HCT116 (cell line): ENCODE measurements at regions not wholly inside any gene's neighbourhood (a gene's known extent, or its start where the extent isn't known, plus 50 kb on each side); places are given as distances from the start of the nearest gene placed in this dataset.

ENCODE experiments used
- ATAC-seq: fragments of 200-7000 bp; cut with Tn5 transposase; 2 replicates; pipeline ENCODE4 v1.9.1; 2020; ENCODE audit warnings: mild to moderate bottlenecking, moderate library complexity
- BruUV-seq: library from RNA; stranded (reverse); fragments of 400-500 nt; replicated peaks from 2 replicates; lab custom pipeline; 2021; lab: Mats Ljungman, UMichigan
- CTCF ChIA-PET: fragments of 300-600 bp; sonication (Branson Sonifier 250); formaldehyde crosslinking; loops from one replicate; lab custom pipeline; 2021; ENCODE audit warnings: antibody characterized with exemption; lab: Charles Lee
- POLR2A ChIA-PET: fragments of 300-600, 350-600 bp; sonication (Branson Sonifier 250); formaldehyde crosslinking; loops from one replicate; lab custom pipeline; 2021; ENCODE audit warnings: antibody characterized with exemption; lab: Charles Lee
- RAD21 ChIA-PET, 2 experiments: fragments of 300-600 bp; sonication (Branson Sonifier 250); formaldehyde crosslinking; loops; one replicate each; lab custom pipeline; 2023; ENCODE audit warnings: low total read pairs in 2 of 2; ENCODE audit not compliant: uncharacterized antibody in 2 of 2, unreplicated experiment in 2 of 2, low non-redundant PET in 1 of 2; lab: Charles Lee
- DNase-seq: peaks from one replicate; pipeline ENCODE4 v3.0.0-alpha.2; 2010; ENCODE audit warnings: low read depth, low spot score
- H2AFZ ChIP-seq: fragments of 200-600 bp; shearing (Covaris generic), sonication (generic); 2 replicates; pipeline ENCODE4 v1.6.1; 2017; ENCODE audit warnings: low read depth, mixed run types, mixed read lengths, antibody characterized with exemption, low read length; ENCODE audit not compliant: poor library complexity, severe bottlenecking
- H3K27ac ChIP-seq: 2 replicates; pipeline ENCODE4 v1.5.1; 2012; ENCODE audit warnings: low read depth, low read length
- H3K27me3 ChIP-seq: fragments of 200-600 bp; sonication (generic); 2 replicates; pipeline ENCODE4 v1.6.1; 2016; ENCODE audit warnings: mixed run types, low read length, mixed read lengths; ENCODE audit not compliant: insufficient read depth
- H3K36me3 ChIP-seq, 2 experiments: fragments of 200-500 bp in 1 of 2; fragments of 200-600 bp in 1 of 2; sonication (Bioruptor generic) in 1 of 2; sonication (generic) in 1 of 2; 2 replicates each; pipeline versions ENCODE4 v1.5.1 to v1.6.1; 2014 to 2016; ENCODE audit warnings: low read length in 2 of 2, inconsistent platforms in 1 of 2, mixed read lengths in 1 of 2, mixed run types in 1 of 2; ENCODE audit not compliant: insufficient read depth in 2 of 2, control insufficient read depth in 1 of 2
- H3K4me1 ChIP-seq, 2 experiments: fragments of 200-600 bp in 1 of 2; sonication (generic) in 1 of 2; 2 replicates each; pipeline versions ENCODE4 v1.5.1 to v1.6.1; 2012 to 2017; ENCODE audit warnings: low read length in 2 of 2, inconsistent platforms in 1 of 2, mild to moderate bottlenecking in 1 of 2, mixed read lengths in 1 of 2, mixed run types in 1 of 2, moderate library complexity in 1 of 2; ENCODE audit not compliant: insufficient read depth in 2 of 2, control insufficient read depth in 1 of 2
- H3K4me2 ChIP-seq: fragments of 200-600 bp; sonication (generic); 2 replicates; pipeline ENCODE4 v1.6.1; 2017; ENCODE audit warnings: mixed run types, low read length, mixed read lengths
- H3K4me3 ChIP-seq, 2 experiments: fragments of 200-600 bp in 1 of 2; sonication (generic) in 1 of 2; replicated peaks in 1 of 2; 2 replicates each; pipeline ENCODE4 v1.5.1; 2011 to 2016; ENCODE audit warnings: low read length in 2 of 2, control low read depth in 1 of 2, low read depth in 1 of 2, mild to moderate bottlenecking in 1 of 2, mixed read lengths in 1 of 2, mixed run types in 1 of 2
- H3K79me2 ChIP-seq: fragments of 200-600 bp; sonication (generic); 2 replicates; pipeline ENCODE4 v1.6.1; 2017; ENCODE audit warnings: mild to moderate bottlenecking, mixed run types, low read length, moderate library complexity, mixed read lengths; ENCODE audit not compliant: insufficient read depth
- H3K9ac ChIP-seq: fragments of 200-600 bp; sonication (generic); 2 replicates; pipeline ENCODE4 v1.6.1; 2016; ENCODE audit warnings: low read length, mixed read lengths
- H3K9me2 ChIP-seq: fragments of 200-600 bp; sonication (generic), shearing (Covaris generic); 2 replicates; pipeline ENCODE4 v1.6.1; 2017; ENCODE audit warnings: mixed run types, mild to moderate bottlenecking, moderate library complexity; ENCODE audit not compliant: insufficient read depth
- H3K9me3 ChIP-seq, 2 experiments: fragments of 200-500 bp in 1 of 2; fragments of 200-600 bp in 1 of 2; sonication (Bioruptor generic) in 1 of 2; sonication (generic) in 1 of 2; 2 replicates each; pipeline ENCODE4 v1.6.1; 2014 to 2017; ENCODE audit warnings: low read length in 2 of 2, mixed read lengths in 2 of 2, inconsistent platforms in 1 of 2, low read depth in 1 of 2, mild to moderate bottlenecking in 1 of 2, mixed run types in 1 of 2, moderate library complexity in 1 of 2; ENCODE audit not compliant: control insufficient read depth in 1 of 2, insufficient read depth in 1 of 2
- H4K20me1 ChIP-seq: fragments of 200-600 bp; sonication (generic), shearing (Covaris generic); 2 replicates; pipeline ENCODE4 v1.6.1; 2017; ENCODE audit warnings: mixed run types, mild to moderate bottlenecking, moderate library complexity; ENCODE audit not compliant: insufficient read depth
- CBX3 ChIP-seq: IDR thresholded peaks from 2 replicates; pipeline ENCODE4 v1.6.1; 2012; ENCODE audit warnings: low read depth
- CEBPB ChIP-seq: IDR thresholded peaks from 2 replicates; pipeline ENCODE4 v1.6.1; 2012; ENCODE audit warnings: low read depth
- CTCF ChIP-seq, 3 experiments: fragments of 200-600 bp in 1 of 3; sonication (generic) in 1 of 3; IDR thresholded peaks in 2 of 3; conservative IDR thresholded peaks in 1 of 3; 2 replicates each; pipeline ENCODE4 v1.5.1; 2012 to 2017; ENCODE audit warnings: low read depth in 2 of 3, low read length in 2 of 3, antibody characterized with exemption in 1 of 3, borderline replicate concordance in 1 of 3, control low read depth in 1 of 3, mild to moderate bottlenecking in 1 of 3, mixed read lengths in 1 of 3, mixed run types in 1 of 3, moderate library complexity in 1 of 3; ENCODE audit not compliant: insufficient read depth in 1 of 3
- EGR1 ChIP-seq: IDR thresholded peaks from 2 replicates; pipeline ENCODE4 v1.6.1; 2012; ENCODE audit warnings: low read depth
- EZH2phosphoT487 ChIP-seq: fragments of 200-600 bp; IDR thresholded peaks from 2 replicates; pipeline ENCODE4 v1.6.1; 2018; ENCODE audit warnings: antibody characterized with exemption, borderline replicate concordance
- JUND ChIP-seq: IDR thresholded peaks from 2 replicates; pipeline ENCODE4 v1.6.1; 2012
- MAX ChIP-seq: IDR thresholded peaks from 2 replicates; pipeline ENCODE4 v1.6.1; 2012
- POLR2A ChIP-seq: IDR thresholded peaks from 2 replicates; pipeline ENCODE4 v1.7.0; 2011; ENCODE audit warnings: borderline replicate concordance; ENCODE audit not compliant: insufficient read depth, insufficient read length; ENCODE audit errors: extremely low read depth
- POLR2AphosphoS5 ChIP-seq: IDR thresholded peaks from 2 replicates; pipeline ENCODE4 v1.6.1; 2011; ENCODE audit warnings: mild to moderate bottlenecking, low read depth, low read length, moderate library complexity
- REST ChIP-seq: IDR thresholded peaks from 2 replicates; pipeline ENCODE4 v1.6.1; 2012; ENCODE audit warnings: low read depth
- SRF ChIP-seq: IDR thresholded peaks from 2 replicates; pipeline ENCODE4 v1.6.1; 2012; ENCODE audit warnings: low read depth
- intact Hi-C: fragments of 100-400 bp; cut with micrococcal nuclease; formaldehyde crosslinking; loops from 2 replicates; pipeline ENCODE4 v1.10.0; 2022
- TF ChIP-seq, protein P1 (sequence below): IDR thresholded peaks from 2 replicates; pipeline ENCODE4 v1.6.1; 2011; ENCODE audit warnings: mild to moderate bottlenecking, low read length, moderate library complexity; ENCODE audit not compliant: insufficient replicate concordance; ENCODE audit errors: extremely low read depth

DNA sequence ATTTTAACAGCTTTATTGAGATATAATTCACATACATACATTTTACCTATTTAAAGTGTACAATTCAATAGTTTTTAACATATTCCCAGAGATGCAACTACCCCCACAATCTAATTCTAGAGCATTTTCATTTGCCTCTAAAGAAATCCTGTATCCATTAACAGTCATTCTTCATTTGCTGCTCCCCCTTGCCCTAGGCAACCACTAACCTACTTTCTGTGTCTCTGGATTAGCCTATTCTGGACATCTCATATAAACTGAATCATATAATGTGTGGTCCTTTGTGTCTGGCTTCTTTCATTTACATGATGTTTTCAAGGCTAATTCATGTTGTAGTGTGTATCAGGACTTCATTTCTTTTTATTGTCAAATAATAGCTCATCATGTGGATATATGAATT lies 105.1 kb upstream of the GRPR start:
- H3K4me1 ChIP-seq, result peaks cover 0 to 16% of the 10 kb centered on the region in 2 experiments; a peak in 2 of 4 replicates
- RAD21 ChIA-PET, result no interaction called here
- ATAC-seq, result no peak

More for the DNA sequence above, 105.1 kb upstream of the GRPR start:
- Histone ChIP-seq H3K9me2 (no peaks in the 10 kb centered on the region), H3K27ac (no peak overlapping the region), H3K9ac (no peak overlapping the region), H3K4me2 (no peak overlapping the region), H3K36me3 (no peaks in the 10 kb centered on the region), H3K79me2 (no peaks in the 10 kb centered on the region), H2AFZ (no peak overlapping the region), H3K4me3 (no peak overlapping the region), H3K27me3 (no peaks in the 10 kb centered on the region), H4K20me1 (no peaks in the 10 kb centered on the region), H3K9me3 (no peaks in the 10 kb centered on the region)
- intact Hi-C loops, result no loop called here
- ChIA-PET CTCF (no interaction called here), POLR2A (no interaction called here)
- BruUV-seq, result no TSS peak
- no peak for DNase-seq
- TF ChIP-seq CBX3 (no peak), JUND (no peak), EGR1 (no peak), CEBPB (no peak), POLR2A (no peak), EZH2phosphoT487 (no peak), POLR2AphosphoS5 (no peak), MAX (no peak), REST (no peak), CTCF (IDR thresholded peaks at IDR 0.05 in 2 of 3, conservative IDR thresholded peaks at IDR 0.05 in 1 of 3; ENCODE audit: borderline replicate concordance in 1 of 3, insufficient read depth in 1 of 3, low read depth in 2 of 3, low read length in 2 of 3) (no peak), SRF (no peak)
- TF ChIP-seq, protein P1, sequence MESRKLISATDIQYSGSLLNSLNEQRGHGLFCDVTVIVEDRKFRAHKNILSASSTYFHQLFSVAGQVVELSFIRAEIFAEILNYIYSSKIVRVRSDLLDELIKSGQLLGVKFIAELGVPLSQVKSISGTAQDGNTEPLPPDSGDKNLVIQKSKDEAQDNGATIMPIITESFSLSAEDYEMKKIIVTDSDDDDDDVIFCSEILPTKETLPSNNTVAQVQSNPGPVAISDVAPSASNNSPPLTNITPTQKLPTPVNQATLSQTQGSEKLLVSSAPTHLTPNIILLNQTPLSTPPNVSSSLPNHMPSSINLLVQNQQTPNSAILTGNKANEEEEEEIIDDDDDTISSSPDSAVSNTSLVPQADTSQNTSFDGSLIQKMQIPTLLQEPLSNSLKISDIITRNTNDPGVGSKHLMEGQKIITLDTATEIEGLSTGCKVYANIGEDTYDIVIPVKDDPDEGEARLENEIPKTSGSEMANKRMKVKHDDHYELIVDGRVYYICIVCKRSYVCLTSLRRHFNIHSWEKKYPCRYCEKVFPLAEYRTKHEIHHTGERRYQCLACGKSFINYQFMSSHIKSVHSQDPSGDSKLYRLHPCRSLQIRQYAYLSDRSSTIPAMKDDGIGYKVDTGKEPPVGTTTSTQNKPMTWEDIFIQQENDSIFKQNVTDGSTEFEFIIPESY, result no peak
